GM19035 (cell line): ENCODE measurements at regions not wholly inside any gene's neighbourhood (a gene's known extent, or its start where the extent isn't known, plus 50 kb on each side); places are given as distances from the start of the nearest gene placed in this dataset.

Experiments
- ATAC-seq: cut with Tn5 transposase; IDR thresholded peaks from one replicate; pipeline ENCODE4 v1.9.1; 2021; ENCODE audit not compliant: unreplicated experiment

DNA sequence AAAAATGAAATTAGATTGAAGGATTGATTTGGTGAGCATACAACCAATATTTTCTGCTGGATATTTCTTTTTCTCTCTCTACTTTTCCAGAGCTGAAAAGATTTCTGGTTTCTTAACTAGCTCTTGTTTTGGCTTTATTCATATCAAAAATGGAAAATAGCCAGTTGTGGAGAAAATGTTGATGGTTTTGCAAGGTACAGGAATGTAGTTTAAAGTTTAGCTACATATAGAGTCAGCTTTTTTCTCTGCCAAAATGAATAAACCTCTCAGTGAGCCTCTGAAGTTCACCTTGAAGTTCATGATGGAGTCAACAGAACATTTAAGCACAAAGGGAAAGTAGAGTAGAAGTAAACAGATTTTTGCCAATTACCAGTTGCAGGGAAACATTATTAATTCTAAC is 720.5 kb upstream of the ALCAM start:
- ATAC-seq: no peak

DNA sequence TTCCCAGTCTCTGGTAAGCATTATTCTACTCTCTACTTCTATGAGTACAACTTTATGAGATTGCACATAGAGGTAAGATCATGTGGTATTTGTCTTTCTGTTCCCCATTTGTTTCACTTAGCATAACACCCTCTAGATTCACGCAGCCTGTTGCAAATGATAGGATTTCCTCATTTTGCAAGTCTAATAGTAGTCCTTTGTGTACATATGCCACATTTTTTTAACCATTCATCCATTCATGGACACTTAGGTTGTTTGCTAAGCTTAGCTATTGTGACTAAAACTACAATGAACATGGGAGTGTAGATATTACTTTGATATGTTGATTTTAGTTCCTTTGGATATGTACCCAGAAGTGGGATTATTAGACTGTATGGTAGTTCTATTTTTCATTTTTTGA is 717.9 kb upstream of the ALCAM start:
- ATAC-seq: no peak

DNA sequence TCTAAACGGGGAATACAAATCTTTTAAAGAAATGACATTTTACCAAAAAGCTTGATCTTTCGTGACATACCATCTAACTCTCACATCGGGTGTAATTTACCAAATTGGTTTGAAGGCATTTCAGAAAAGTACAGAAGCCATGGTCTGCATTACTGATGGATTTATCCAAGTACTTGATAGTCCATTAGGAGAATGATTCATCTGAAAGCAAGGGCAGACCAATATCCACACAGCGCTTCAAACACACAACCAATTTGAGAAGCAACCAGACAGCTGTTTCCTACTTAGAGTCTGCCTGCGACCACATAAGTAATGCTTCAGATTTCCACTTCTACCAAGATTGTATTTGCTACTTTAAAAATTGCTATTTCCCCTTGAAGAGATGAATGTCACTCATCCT is 697.6 kb upstream of the ALCAM start:
- ATAC-seq: no peak

DNA sequence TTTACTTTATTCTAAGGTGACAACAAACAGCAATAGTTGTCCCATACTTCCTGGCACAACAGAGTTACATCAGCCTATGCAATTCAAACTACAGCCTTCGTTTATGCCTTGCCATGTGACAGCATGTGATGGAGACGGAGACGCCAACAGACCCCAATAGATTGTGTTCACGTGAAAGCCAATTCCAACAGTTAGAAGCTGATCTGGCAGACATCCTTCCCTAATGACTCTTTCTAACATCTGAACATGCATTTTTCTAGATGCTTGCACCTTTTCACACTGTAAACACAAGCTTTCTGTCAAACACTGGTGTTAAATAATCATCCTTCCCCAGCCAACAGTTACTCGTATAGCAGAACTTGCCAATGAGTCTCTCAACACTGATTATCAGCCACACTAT is 694.4 kb upstream of the ALCAM start:
- ATAC-seq: no peak

DNA sequence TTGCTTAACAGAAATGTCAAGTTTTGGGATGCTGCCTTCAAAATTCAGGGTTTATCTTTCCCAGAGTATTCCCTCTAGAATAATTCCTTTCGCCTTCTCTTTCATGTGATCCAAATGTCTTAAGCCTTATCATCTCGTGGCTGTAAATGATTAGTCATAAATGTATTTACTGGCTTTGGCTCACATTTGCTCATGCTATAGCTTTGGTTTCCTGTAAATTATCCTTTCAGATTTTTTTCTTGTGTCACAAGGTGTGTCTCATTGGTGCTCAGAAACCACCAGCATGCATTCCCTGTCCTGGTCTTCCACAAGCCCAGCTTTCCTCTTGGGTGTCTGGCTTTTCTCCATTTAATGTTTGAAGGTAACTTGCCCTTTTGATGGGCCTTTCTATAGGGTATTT is 692.7 kb upstream of the ALCAM start:
- ATAC-seq: no peak

DNA sequence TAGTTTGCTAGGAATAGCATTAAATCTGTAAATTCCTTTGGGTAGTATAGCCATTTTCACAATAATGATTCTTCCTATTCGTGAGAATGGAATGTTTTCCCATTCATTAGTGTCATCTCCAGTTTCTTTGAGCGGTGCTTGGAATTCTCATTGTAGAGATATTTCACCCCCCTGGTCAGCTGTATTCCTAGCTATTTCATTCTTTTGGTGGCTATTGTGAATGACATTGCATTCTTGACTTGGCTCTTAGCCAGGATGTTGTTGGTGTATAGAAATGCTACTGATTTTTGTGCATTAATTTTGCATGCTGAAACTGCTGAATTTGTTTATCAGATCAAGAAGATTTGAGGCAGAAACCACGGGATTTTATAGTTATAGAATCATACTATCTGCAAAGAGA is 690.5 kb upstream of the ALCAM start:
- no peak for ATAC-seq

DNA sequence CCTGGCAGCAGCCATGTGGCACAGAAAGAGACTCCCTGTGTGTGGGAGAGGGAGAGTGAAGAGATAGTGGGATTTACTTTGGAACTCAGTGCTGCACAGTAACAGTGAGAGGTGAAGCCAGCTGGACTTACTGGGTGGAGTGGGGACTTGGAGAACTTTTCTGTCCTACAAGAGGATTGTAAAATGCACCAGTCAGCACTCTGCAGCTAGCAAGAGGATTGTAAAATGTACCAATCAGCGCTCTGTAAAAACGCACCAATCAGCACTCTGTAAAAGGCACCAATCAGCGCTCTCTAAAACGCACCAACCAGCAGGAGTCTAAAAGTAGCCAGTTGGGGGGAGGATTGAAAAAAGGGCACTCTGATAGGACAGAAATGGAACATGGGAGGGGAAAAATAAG is 688.8 kb upstream of the ALCAM start:
- no peak for ATAC-seq

DNA sequence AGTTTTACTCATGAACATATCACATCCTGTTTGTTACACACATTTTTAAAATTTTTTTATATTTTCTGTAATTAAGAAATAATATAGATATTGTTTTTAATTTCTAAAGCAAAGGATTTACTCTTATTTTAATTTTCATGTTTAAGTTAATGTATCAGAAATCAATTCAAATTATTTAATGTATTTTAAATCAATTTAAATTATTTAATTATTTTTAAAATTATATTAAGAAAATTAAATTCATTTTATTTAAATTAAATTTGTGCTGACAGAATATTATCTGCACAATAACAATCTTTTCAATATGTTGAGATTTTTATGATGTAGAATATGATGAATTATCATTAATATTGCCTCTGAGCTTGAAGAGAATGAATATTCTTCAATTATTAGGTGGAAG is 681.2 kb upstream of the ALCAM start:
- ATAC-seq: no peak

DNA sequence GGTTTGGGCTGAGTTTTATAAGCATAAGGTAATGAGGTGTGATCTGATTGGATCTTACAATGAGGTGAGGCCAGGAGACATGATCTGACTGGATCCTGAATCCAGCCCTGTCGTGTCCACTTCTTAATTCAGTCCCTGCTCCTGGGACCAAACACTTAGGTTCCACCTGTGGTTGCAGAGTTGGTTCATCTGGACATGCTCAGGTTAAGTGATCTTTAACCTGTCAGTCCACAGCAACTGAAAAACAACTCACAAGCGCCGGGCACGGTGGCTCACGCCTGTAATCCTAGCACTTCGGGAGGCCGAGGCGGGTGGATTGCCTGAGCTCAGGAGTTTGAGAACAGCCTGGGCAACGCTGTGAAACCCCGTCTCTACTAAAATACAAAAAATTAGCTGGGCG is 679.3 kb upstream of the ALCAM start:
- ATAC-seq: no peak

DNA sequence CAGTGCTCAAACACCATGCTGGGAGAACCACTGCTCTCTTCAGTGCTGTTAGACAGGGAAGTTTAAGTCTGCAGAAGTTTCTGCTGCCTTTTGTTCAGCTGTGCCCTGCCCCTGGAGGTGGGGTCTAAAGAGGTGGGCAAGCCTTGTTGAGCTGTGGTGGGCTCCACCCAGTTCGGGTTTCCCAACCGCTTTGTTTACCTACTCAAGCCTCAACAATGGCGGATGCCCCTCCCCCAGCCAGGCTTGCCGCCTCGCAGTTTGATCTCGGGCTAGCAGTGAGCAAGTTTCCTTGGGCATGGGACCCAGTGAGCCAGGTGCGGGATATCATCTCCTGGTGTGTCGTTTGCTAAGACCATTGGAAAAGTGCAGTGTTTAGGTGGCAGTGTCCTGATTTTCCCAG is 670.2 kb upstream of the ALCAM start:
- ATAC-seq: no peak

DNA sequence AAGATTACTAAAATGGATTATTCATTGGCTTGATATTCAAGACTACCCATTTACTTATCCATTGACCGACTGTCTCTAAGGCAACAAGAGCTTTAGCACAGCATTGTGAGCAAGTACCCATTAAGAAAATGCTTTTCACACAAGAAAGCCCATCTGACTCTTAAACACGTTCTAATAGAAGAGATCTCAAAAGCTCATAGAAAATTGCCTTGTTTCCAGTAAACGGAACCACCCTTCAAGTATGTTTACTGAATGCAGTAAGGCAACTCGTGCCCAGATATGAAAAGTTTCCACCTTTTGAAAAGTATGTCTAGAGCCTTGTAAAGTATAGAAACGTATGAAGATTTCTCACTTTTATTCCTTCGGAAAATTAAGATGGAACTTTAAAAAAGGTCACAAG is 655.3 kb upstream of the ALCAM start:
- no peak for ATAC-seq

DNA sequence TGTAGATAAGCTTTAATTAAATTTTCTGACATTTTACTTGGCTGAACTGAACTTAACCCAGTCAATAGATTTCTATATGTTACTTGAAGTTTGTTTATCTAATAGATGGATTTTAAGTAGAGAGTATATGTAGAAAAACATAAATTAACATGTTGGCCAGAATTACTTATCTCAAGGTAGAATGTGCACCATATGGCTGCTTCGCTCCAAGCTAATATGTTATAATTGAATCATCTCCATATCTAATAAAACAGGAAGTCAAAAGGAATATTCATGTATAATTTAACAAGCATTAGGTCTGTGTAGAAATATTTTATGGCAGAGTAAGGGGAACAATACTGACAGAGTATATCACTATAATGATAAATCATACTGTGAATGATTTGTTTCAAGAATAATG is 650.7 kb upstream of the ALCAM start:
- ATAC-seq: no peak

DNA sequence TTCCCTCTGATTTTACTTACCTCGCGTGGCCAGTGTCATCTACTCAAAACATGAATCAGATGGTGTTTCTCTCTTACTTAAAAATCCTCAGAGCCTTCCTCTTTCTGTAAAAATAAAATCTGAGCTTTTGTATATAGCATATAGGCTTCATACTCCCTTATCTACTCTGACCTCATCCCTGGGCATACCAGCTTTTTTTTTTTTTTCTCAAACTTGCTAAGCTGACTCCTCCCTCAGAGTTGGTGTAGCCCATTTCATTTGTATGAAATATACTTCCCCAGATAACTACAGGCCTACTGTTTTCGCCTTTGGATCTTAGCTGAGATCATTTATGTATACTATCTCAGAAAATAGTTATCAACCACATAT is 648.9 kb upstream of the ALCAM start:
- no peak for ATAC-seq

DNA sequence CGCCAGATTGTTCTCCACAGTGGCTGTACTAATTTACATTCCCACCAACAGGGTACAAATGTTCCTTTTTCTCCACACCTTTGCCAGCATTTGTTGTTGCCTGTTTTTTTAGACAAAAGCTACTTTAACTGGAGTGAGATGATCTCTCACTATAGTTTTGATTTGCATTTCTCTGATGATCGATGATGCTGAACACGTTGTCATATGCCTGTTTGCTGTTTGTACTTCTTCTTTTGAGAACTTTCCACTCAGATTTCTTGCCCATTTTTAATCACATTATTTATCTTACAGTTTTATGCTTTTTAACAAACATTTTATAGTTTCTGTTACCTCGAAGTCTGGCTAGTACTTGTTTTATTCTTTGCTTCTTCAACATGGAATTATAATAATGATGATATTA is 643.7 kb upstream of the ALCAM start:
- ATAC-seq: no peak

DNA sequence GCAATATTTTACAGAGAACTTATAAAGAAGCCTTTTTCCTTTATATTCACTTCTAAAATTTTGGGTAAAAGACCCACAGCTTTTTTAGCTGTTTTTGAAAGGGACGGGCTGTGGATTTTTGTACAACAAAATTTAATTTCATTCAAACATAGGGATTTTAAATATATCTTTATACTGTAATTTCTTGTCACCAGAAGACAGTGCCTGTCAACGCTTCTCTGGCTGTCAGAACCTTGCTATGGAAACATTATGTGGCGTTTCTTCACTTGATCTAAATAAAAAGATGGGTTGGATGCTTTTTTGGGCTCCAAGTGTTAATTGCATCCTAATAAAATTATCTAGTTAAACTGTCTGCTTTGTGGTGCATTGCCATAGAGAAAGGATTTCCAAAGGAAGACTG is 635.6 kb upstream of the ALCAM start:
- ATAC-seq: no peak

DNA sequence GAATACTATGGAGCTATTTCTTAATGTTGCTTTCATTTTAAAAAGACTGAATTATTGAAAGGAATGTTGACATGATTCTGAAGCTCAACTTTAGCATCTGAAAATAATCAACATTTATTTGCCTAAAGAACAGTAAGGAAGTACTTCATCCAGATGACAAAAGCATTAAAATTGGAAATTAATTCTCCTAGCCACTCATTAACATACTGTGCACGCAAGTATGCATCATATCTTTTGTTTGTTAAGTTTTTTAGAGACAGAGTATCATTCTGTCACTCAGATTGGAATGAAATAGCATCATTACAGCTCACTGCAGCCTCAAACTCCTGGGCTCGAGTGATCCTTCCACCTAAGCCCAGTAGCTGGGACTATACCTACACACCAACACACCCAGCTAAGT is 632.1 kb upstream of the ALCAM start:
- no peak for ATAC-seq

DNA sequence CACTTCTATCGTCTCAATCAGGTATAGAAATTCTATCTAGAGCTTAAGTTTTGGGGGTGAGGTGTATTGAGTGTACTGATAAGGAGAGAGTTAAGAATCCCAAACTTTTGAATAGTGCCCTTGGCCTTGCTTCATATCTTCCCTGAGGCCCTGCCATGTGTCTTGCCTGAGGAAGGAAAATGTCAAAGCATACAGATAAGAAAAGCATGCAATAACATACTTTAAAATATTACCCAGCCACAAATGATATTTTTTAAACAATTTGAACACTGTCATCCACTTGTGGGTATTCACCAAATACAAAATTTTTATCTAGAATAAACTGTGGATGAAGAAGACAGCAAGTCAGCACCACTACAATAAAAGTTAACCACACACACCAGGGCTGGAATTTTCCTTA is 631.0 kb upstream of the ALCAM start:
- ATAC-seq: no peak

DNA sequence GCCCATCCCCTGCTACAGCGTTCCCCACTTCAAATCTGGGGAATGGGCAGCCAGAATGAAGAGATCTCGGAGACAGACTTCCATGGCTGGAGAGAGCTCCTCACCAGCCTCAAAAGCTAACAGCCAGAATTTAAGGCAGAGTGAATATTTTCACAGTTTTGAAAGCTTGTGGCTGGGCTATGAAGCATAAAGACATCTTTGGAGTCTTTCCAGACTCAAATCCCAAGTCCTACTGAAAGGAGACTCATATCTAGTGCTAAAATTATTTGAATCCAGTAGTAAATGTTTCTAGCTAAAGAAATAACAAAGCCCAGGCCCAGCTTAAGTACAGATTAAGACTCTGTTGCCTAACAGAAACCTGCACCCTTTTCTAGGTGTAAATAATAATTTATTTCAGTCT is 628.4 kb upstream of the ALCAM start:
- ATAC-seq: no peak

DNA sequence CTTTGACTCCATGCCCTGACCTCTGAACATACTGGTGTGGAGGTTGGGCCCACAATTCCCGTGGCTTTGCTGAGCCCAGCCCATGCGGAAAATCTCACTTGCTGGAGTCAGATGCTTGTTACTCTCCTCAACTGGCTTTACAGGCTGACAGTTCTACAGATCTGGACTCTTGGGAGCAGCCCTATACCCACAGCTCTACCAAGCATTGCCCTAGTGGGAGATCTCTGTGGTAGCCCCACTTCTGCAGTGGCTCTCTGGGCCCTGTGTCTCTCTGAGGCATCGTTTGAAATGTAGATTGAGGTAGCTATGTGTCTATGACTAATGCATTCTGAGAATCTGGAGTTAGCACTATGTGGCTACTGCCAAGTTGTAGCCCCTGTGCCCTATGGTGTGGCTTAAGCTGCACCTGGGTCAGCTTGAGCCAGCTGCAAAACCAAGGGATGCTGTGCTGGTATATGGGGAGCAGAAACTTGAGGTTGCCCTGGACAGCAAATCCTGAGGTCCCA is 625.8 kb upstream of the ALCAM start:
- ATAC-seq: no peak

DNA sequence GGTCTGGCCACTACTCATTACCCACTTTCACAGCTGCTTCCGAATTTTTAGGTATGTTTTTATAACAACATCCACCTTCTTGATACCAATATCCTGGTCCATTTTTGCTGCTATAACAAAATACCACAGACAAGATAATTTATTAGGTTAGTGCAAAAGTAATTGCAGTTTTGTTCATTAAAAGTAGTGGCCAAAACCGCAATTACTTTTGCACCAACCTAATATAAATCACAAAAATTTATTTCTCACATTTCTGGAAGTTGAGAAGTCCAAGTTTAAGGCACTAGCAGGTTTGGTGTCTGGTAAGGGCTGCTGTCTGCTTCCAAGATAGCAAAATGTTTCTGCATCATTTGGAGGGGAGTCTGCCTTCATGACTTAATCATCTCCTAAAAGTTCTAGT is 624.7 kb upstream of the ALCAM start:
- ATAC-seq: no peak

DNA sequence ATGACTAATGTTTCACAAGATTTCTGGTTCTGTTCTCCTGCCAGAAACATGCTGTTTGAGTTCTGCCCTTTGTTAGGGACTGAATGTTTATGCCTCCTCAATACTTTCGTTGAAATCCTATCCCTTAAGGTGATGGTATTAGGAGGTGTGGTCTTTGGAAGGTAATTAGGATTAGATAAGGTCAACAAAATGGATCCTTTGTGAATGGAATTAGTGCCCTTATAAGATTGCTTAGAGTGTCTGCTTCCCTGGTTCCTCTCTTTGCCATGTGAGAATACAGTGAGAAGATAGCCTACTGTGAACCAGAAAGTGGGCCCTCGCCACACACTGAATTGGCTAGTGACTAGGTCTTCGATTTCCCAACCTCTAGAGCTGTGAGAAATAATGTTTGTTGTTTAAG is 621.4 kb upstream of the ALCAM start:
- ATAC-seq: no peak

DNA sequence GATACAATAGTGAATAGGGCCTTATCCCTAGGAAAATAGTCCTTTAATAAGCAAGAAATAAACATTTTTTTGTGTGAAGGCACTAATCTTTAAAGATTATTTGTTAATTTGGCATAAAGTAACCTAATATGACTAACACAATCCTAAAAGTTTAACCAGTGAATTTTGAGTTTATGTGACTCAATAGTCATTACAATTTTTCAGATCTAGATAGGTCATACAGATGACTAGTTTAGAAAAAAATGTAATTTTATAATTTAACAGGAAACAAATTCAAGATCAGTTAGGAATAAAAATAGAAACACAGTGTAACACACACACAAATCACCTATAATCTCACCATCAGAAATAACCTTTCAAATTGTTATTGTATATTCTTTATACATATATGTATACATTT is 620.7 kb upstream of the ALCAM start:
- ATAC-seq: no peak

DNA sequence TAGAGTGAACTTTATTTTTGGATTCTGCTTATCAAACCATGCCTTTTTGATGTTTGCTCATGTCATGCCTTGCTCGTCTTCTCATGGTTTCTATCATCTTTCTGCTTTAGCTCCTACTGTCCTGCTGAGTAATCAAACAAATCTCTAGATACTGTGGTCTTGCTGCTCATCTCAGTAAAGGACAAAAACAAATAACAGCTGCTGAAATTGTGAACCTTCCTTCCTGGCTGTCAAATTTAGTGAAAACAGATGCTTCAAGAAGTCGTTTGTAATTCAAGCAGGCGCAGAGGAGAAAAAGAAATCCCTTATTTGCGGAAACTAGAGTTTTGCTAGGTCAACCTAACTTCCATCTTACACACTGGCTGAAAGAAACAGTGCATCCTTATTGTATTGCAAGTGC is 616.1 kb upstream of the ALCAM start:
- no peak for ATAC-seq

DNA sequence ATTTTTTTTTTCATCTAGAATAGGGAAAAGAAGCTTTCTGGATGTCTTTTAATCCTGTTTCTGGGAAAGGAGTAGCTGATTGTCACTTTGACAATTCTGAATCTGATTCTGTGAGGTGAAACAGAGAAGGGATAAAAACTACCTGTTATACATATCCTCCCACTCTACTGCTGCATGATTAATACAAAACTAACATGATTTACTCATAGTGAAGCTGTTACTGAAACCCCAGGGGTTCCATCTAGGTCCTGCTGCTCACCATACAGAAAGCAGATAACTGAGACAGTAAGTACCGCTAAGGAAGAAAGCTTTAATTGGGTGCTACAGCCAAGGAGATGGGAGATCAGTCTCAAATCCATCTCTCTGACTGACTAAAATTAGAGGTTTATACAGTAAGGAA is 610.9 kb upstream of the ALCAM start:
- no peak for ATAC-seq
